Neuron (in vitro differentiated cells): ENCODE measurements at regions not wholly inside any gene's neighbourhood (a gene's known extent, or its start where the extent isn't known, plus 50 kb on each side); places are given as distances from the start of the nearest gene placed in this dataset.
"Not testable (repeated sequence)": the region's sequence is repeated elsewhere in the genome, so short reads cannot be mapped to it uniquely, and the experiment has no call there.

Experiments used
- H2AFZ ChIP-seq: one replicate; pipeline ENCODE4 v1.6.1; 2013; ENCODE audit warnings: low read depth, mild to moderate bottlenecking, inconsistent platforms, low read length, moderate library complexity
- H3K27me3 ChIP-seq: one replicate; pipeline ENCODE4 v1.6.1; 2013; ENCODE audit warnings: low read length; ENCODE audit not compliant: insufficient read depth
- H3K36me3 ChIP-seq: one replicate; pipeline ENCODE4 v1.6.1; 2013; ENCODE audit warnings: low read length; ENCODE audit not compliant: insufficient read depth
- H3K4me1 ChIP-seq: one replicate; pipeline ENCODE4 v1.6.1; 2013; ENCODE audit warnings: low read length; ENCODE audit not compliant: insufficient read depth
- H3K4me3 ChIP-seq: 2 replicates; pipeline ENCODE4 v1.5.1; 2013; ENCODE audit warnings: mild to moderate bottlenecking, low read length, moderate library complexity
- H3K9me3 ChIP-seq: one replicate; pipeline ENCODE4 v1.6.1; 2013; ENCODE audit warnings: low read length

- Histone ChIP-seq H3K9me3 (peaks cover 2% of the 10 kb centered on the region), H3K27me3 (no peaks in the 10 kb centered on the region), H3K4me1 (peaks cover 14% of the 10 kb centered on the region), H3K36me3 (no peaks in the 10 kb centered on the region), H3K4me3 (no peak overlapping the region), H2AFZ (no peak overlapping the region)
These were observed 469.6 kb upstream of the JARID2 start for GRCh38 chr6:14776307-14776706.

- Histone ChIP-seq H3K4me1 (peaks cover 26% of the 10 kb centered on the region), H2AFZ (no peak overlapping the region), H3K36me3 (no peaks in the 10 kb centered on the region), H3K9me3 (no peaks in the 10 kb centered on the region), H3K4me3 (no peak overlapping the region), H3K27me3 (no peaks in the 10 kb centered on the region)
These were observed 463.9 kb upstream of the JARID2 start for GRCh38 chr6:14781772-14782525.

DNA sequence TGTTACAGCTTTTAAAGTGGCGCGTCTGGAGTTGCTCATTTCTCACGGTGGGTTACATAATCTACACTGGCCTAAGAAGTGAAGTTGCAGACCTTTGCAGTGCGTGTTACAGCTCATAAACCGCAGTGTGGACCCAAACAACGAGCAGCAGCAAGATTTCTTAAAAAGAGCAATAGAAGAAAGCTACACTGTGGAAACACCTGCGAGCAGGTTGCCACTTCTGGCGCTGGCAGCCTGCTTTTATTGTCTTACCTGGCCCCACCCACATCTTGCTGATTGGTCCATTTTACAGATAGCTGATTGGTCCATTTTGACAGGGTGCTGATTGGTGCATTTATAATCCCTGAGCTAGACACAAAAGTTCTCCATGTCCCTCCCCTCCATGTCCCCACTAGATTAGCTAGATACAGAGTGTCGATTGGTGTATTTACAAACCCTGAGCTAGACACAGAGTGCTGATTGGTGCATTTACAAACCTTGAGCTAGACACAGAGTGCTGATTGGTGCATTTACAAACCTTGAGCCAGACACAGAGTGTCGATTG, 462.9 kb upstream of the JARID2 start:
- not testable (repeated sequence) for H3K9me3 ChIP-seq

GRCh38 chr6:14783594-14783993, 462.3 kb upstream of the JARID2 start:
- H3K27me3 ChIP-seq = no peaks in the 10 kb centered on the region
- H2AFZ ChIP-seq = no peak overlapping the region
- peaks cover 16% of the 10 kb centered on the region for H3K4me1 ChIP-seq
- no peaks in the 10 kb centered on the region for H3K9me3 ChIP-seq
- no peak overlapping the region for H3K4me3 ChIP-seq
- H3K36me3 ChIP-seq = no peaks in the 10 kb centered on the region

More for the DNA sequence above, 462.9 kb upstream of the JARID2 start:
- H3K4me1 ChIP-seq = peaks cover 18% of the 10 kb centered on the region
- not testable (repeated sequence) for H3K27me3 ChIP-seq, H3K36me3 ChIP-seq, H3K4me3 ChIP-seq, H2AFZ ChIP-seq

- H3K27me3 ChIP-seq = no peaks in the 10 kb centered on the region
- H3K4me1 ChIP-seq = peaks cover 28% of the 10 kb centered on the region
- H2AFZ ChIP-seq = peak overlapping the region; percentile 67
- H3K4me3 ChIP-seq = peak overlapping the region; percentile 34
- no peaks in the 10 kb centered on the region for H3K9me3 ChIP-seq
- H3K36me3 ChIP-seq = no peaks in the 10 kb centered on the region
These were observed 461.0 kb upstream of the JARID2 start for GRCh38 chr6:14784596-14785492.

- peak overlapping the region; percentile 67 for H2AFZ ChIP-seq
- H3K4me1 ChIP-seq = peaks cover 32% of the 10 kb centered on the region
- peak overlapping the region; percentile 34 for H3K4me3 ChIP-seq
- H3K27me3 ChIP-seq = no peaks in the 10 kb centered on the region
- no peaks in the 10 kb centered on the region for H3K36me3 ChIP-seq
- no peaks in the 10 kb centered on the region for H3K9me3 ChIP-seq
These were observed 460.4 kb upstream of the JARID2 start for GRCh38 chr6:14785493-14785790.

GRCh38 chr6:14786008-14786407, 459.9 kb upstream of the JARID2 start:
- H2AFZ ChIP-seq = no peak overlapping the region
- H3K9me3 ChIP-seq = no peaks in the 10 kb centered on the region
- H3K4me3 ChIP-seq = no peak overlapping the region
- no peaks in the 10 kb centered on the region for H3K27me3 ChIP-seq
- H3K4me1 ChIP-seq = peaks cover 32% of the 10 kb centered on the region
- no peaks in the 10 kb centered on the region for H3K36me3 ChIP-seq

DNA sequence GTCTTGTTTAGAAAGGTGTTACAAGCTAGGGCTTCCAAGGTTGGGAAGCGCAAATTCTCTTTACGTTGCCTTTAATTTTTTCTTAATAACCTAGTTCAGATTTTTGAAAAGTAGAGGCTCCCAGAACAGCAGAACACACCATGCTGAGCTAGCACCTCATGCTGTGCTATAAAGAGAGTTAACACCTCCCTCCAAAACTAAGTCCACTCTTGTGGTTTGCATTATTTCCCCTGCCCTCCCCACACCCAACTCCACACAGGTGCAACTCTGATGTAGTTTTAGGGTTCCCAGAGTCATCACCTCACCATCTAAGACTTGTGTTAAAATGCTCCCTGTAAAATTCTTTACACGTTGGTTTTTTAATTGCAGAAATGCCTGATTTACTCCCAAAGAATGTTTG, 459.4 kb upstream of the JARID2 start:
- Histone ChIP-seq H3K4me1 (peaks cover 32% of the 10 kb centered on the region), H3K27me3 (no peaks in the 10 kb centered on the region), H3K9me3 (no peaks in the 10 kb centered on the region), H3K36me3 (no peaks in the 10 kb centered on the region), H2AFZ (no peak overlapping the region), H3K4me3 (no peak overlapping the region)

- Histone ChIP-seq H3K36me3 (no peaks in the 10 kb centered on the region), H2AFZ (no peak overlapping the region), H3K4me1 (peaks cover 32% of the 10 kb centered on the region), H3K9me3 (no peaks in the 10 kb centered on the region), H3K27me3 (no peaks in the 10 kb centered on the region), H3K4me3 (no peak overlapping the region)
These were observed 458.6 kb upstream of the JARID2 start for GRCh38 chr6:14787250-14787649.

- H2AFZ ChIP-seq = no peak overlapping the region
- no peak overlapping the region for H3K4me3 ChIP-seq
- no peaks in the 10 kb centered on the region for H3K36me3 ChIP-seq
- peaks cover 32% of the 10 kb centered on the region for H3K4me1 ChIP-seq
- H3K9me3 ChIP-seq = no peaks in the 10 kb centered on the region
- no peaks in the 10 kb centered on the region for H3K27me3 ChIP-seq
These were observed 458.2 kb upstream of the JARID2 start for GRCh38 chr6:14787677-14788076.

DNA sequence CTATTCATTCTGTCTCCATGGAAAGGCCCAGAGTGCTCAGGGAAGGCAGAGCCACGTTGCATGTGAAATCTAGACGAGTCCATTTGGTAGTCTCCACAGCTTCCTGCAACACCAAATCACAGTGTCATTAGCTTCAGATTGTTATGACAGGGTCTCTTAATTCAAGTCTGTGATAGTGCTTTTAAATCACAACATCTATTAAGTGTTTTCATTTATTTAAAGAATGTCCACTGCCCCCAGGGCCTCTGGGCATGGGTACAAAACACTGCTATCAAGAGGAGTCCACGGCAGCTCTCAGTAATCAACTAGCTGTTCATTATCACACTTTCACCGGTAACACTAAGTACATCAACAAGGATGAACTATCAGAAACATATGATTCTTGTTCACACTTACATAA, 455.9 kb upstream of the JARID2 start:
- H2AFZ ChIP-seq = no peak overlapping the region
- no peaks in the 10 kb centered on the region for H3K36me3 ChIP-seq
- peaks cover 26% of the 10 kb centered on the region for H3K4me1 ChIP-seq

DNA sequence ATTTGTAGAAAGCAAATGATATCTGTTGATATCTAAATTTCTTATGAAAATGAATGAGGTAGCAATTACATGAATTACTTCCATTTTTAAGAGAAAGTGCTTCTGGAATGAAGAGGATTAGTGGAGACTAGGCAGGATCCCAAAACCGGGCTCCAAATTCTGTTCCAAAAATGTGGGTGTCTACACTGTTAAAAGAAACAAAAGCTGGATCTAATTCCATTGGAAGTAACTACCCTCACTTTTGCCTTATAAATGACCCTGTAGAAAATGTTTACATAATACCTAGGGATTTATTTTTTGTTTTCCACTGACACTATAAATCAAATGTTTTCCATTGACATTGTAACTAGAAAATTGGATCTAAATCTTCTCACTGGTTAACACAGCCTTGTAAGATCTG, 454.9 kb upstream of the JARID2 start:
- H2AFZ ChIP-seq = no peak overlapping the region
- peaks cover 20% of the 10 kb centered on the region for H3K4me1 ChIP-seq
- no peak overlapping the region for H3K4me3 ChIP-seq
- no peaks in the 10 kb centered on the region for H3K36me3 ChIP-seq
- no peaks in the 10 kb centered on the region for H3K27me3 ChIP-seq
- no peaks in the 10 kb centered on the region for H3K9me3 ChIP-seq

More for the DNA sequence above, 455.9 kb upstream of the JARID2 start:
- Histone ChIP-seq H3K4me3 (no peak overlapping the region), H3K27me3 (no peaks in the 10 kb centered on the region), H3K9me3 (no peaks in the 10 kb centered on the region)

GRCh38 chr6:14791526-14791925, 454.3 kb upstream of the JARID2 start:
- Histone ChIP-seq H3K36me3 (no peaks in the 10 kb centered on the region), H3K27me3 (no peaks in the 10 kb centered on the region), H3K9me3 (no peaks in the 10 kb centered on the region), H3K4me3 (no peak overlapping the region), H2AFZ (no peak overlapping the region), H3K4me1 (peaks cover 20% of the 10 kb centered on the region)
